ENCODE measurements at regions not wholly inside any gene's neighbourhood (a gene's known extent, or its start where the extent isn't known, plus 50 kb on each side); places are given as distances from the start of the nearest gene placed in this dataset.

GRCh38 chr7:48708635-48709034 lies 215.7 kb upstream of the CDC14C start:
- no peak for TF ChIP-seq CEBPB (IDR thresholded peaks at IDR 0.05; ENCODE audit: low read depth, low read length)
- peak in 2 of 3 experiments; percentile 11 to 22; a peak in 2 of 4 replicates for TF ChIP-seq CTCF (IDR thresholded peaks at IDR 0.05; ENCODE audit: control extremely low read depth in 1 of 3, insufficient read depth in 1 of 3, low read depth in 1 of 3, low read length in 3 of 3)
